SK-N-SH treated with all-trans-retinoic acid at 6 μM for 48 hours (cell line): ENCODE measurements at regions not wholly inside any gene's neighbourhood (a gene's known extent, or its start where the extent isn't known, plus 50 kb on each side); places are given as distances from the start of the nearest gene placed in this dataset.

Experiments
- ESRRG ChIP-seq: fragments of 250-450 bp; sonication (Bioruptor Pico); IDR thresholded peaks from 2 replicates; pipeline ENCODE4 v1.6.1; 2021; ENCODE audit warnings: mild to moderate bottlenecking
- OSR1 ChIP-seq: fragments of 250-450 bp; sonication (Bioruptor Pico); IDR thresholded peaks from 2 replicates; pipeline ENCODE4 v1.8.0; 2022; ENCODE audit warnings: moderate library complexity, mild to moderate bottlenecking, inconsistent platforms
- PPARA ChIP-seq: fragments of 250-450 bp; sonication (Bioruptor Pico); IDR thresholded peaks from 2 replicates; pipeline ENCODE4 v1.5.0; 2020; ENCODE audit warnings: mild to moderate bottlenecking, borderline replicate concordance
- RARB ChIP-seq: fragments of 250-450 bp; sonication (Bioruptor Pico); IDR thresholded peaks from 2 replicates; pipeline ENCODE4 v1.8.0; 2021; ENCODE audit warnings: mild to moderate bottlenecking, moderate library complexity
- ZNF565 ChIP-seq: fragments of 450-650 bp; formaldehyde crosslinking; conservative IDR thresholded peaks from 2 replicates; pipeline ENCODE4 v1.5.0; 2020; ENCODE audit warnings: low read depth, mild to moderate bottlenecking, moderate library complexity
- ZNF8 ChIP-seq: fragments of 450-650 bp; formaldehyde crosslinking; IDR thresholded peaks from 2 replicates; pipeline ENCODE4 v1.5.0; 2020; ENCODE audit warnings: mild to moderate bottlenecking, moderate library complexity
- TF ChIP-seq, protein P1 (sequence below): fragments of 250-450 bp; sonication (Bioruptor Pico); IDR thresholded peaks from 2 replicates; pipeline ENCODE4 v1.5.1; 2020; ENCODE audit warnings: low read depth, mild to moderate bottlenecking, moderate library complexity
- TF ChIP-seq, protein P2 (sequence below): fragments of 250-450 bp; sonication (Bioruptor Pico); IDR thresholded peaks from 2 replicates; pipeline ENCODE4 v1.8.0; 2020; ENCODE audit warnings: mild to moderate bottlenecking, moderate library complexity, borderline replicate concordance
- TF ChIP-seq, protein P3 (sequence below): fragments of 250-450 bp; sonication (Bioruptor Pico); IDR thresholded peaks from 2 replicates; pipeline ENCODE4 v1.5.1; 2021; ENCODE audit warnings: mild to moderate bottlenecking, moderate library complexity
- TF ChIP-seq, protein P4 (sequence below): fragments of 250-450 bp; sonication (Bioruptor Pico); IDR thresholded peaks from 2 replicates; pipeline ENCODE4 v1.5.0; 2020; ENCODE audit warnings: mild to moderate bottlenecking, moderate library complexity

DNA sequence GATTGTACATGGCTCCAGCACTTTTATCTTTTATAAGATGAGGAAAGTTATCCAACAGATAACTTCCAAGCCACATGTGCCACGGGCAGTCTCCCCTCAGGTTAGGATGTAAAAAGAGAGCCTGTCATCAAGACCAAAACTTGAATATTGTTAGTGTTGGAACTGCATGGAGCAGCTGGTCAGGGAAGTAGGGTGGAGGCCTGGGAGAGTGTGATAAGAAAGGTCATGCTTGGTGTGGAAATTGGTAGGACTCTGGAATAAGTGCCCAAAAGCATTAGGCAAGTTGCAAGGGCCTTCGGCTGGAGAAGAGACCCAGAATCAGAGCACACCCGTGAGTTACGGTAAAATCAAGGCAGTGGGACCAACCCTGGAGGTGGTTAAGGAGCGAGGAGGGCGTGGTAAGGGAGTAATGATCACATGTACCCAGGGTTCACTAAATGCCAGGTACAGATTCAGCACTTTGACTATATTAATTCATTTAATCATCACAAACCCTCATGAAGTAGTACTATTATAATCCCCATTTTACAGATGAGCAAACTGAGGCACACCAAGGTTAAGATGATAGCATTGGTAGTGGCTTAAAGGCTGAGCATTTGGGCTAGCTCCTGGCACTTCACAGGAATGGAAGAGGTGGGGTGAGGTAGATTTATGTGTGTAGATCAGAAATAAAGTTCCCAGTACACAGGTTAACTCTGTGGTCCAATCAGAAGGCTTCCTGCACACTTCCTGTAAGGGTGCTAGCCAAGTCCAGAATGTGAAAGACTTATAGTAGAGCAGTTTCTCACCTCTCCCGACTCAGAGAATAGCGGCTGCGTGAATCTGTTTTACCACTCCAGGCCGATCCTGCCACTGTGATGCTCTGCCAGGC is 96.5 kb upstream of the ZNF608 start:
- TF ChIP-seq RARB (CRISPR knock-in tag) (no peak), OSR1 (no peak), ZNF8 (CRISPR knock-in tag) (no peak), PPARA (CRISPR knock-in tag) (no peak), ZNF565 (CRISPR knock-in tag) (no peak), ESRRG (CRISPR knock-in tag) (no peak)
- TF ChIP-seq, protein P1, sequence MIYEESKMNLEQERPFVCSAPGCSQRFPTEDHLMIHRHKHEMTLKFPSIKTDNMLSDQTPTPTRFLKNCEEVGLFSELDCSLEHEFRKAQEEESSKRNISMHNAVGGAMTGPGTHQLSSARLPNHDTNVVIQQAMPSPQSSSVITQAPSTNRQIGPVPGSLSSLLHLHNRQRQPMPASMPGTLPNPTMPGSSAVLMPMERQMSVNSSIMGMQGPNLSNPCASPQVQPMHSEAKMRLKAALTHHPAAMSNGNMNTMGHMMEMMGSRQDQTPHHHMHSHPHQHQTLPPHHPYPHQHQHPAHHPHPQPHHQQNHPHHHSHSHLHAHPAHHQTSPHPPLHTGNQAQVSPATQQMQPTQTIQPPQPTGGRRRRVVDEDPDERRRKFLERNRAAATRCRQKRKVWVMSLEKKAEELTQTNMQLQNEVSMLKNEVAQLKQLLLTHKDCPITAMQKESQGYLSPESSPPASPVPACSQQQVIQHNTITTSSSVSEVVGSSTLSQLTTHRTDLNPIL (CRISPR knock-in tag): no peak
- TF ChIP-seq, protein P2, sequence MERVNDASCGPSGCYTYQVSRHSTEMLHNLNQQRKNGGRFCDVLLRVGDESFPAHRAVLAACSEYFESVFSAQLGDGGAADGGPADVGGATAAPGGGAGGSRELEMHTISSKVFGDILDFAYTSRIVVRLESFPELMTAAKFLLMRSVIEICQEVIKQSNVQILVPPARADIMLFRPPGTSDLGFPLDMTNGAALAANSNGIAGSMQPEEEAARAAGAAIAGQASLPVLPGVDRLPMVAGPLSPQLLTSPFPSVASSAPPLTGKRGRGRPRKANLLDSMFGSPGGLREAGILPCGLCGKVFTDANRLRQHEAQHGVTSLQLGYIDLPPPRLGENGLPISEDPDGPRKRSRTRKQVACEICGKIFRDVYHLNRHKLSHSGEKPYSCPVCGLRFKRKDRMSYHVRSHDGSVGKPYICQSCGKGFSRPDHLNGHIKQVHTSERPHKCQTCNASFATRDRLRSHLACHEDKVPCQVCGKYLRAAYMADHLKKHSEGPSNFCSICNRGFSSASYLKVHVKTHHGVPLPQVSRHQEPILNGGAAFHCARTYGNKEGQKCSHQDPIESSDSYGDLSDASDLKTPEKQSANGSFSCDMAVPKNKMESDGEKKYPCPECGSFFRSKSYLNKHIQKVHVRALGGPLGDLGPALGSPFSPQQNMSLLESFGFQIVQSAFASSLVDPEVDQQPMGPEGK: no peak
- TF ChIP-seq, protein P3, sequence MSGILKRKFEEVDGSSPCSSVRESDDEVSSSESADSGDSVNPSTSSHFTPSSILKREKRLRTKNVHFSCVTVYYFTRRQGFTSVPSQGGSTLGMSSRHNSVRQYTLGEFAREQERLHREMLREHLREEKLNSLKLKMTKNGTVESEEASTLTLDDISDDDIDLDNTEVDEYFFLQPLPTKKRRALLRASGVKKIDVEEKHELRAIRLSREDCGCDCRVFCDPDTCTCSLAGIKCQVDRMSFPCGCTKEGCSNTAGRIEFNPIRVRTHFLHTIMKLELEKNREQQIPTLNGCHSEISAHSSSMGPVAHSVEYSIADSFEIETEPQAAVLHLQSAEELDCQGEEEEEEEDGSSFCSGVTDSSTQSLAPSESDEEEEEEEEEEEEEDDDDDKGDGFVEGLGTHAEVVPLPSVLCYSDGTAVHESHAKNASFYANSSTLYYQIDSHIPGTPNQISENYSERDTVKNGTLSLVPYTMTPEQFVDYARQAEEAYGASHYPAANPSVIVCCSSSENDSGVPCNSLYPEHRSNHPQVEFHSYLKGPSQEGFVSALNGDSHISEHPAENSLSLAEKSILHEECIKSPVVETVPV: no peak
- TF ChIP-seq, protein P4, sequence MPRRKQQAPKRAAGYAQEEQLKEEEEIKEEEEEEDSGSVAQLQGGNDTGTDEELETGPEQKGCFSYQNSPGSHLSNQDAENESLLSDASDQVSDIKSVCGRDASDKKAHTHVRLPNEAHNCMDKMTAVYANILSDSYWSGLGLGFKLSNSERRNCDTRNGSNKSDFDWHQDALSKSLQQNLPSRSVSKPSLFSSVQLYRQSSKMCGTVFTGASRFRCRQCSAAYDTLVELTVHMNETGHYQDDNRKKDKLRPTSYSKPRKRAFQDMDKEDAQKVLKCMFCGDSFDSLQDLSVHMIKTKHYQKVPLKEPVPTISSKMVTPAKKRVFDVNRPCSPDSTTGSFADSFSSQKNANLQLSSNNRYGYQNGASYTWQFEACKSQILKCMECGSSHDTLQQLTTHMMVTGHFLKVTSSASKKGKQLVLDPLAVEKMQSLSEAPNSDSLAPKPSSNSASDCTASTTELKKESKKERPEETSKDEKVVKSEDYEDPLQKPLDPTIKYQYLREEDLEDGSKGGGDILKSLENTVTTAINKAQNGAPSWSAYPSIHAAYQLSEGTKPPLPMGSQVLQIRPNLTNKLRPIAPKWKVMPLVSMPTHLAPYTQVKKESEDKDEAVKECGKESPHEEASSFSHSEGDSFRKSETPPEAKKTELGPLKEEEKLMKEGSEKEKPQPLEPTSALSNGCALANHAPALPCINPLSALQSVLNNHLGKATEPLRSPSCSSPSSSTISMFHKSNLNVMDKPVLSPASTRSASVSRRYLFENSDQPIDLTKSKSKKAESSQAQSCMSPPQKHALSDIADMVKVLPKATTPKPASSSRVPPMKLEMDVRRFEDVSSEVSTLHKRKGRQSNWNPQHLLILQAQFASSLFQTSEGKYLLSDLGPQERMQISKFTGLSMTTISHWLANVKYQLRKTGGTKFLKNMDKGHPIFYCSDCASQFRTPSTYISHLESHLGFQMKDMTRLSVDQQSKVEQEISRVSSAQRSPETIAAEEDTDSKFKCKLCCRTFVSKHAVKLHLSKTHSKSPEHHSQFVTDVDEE (CRISPR knock-in tag): no peak
